GM18907 (cell line): ENCODE measurements at regions not wholly inside any gene's neighbourhood (a gene's known extent, or its start where the extent isn't known, plus 50 kb on each side); places are given as distances from the start of the nearest gene placed in this dataset.

Source experiments
- ATAC-seq: cut with Tn5 transposase; IDR thresholded peaks from one replicate; pipeline ENCODE4 v1.9.1; 2021; ENCODE audit warnings: mild to moderate bottlenecking, moderate library complexity; ENCODE audit not compliant: unreplicated experiment

DNA sequence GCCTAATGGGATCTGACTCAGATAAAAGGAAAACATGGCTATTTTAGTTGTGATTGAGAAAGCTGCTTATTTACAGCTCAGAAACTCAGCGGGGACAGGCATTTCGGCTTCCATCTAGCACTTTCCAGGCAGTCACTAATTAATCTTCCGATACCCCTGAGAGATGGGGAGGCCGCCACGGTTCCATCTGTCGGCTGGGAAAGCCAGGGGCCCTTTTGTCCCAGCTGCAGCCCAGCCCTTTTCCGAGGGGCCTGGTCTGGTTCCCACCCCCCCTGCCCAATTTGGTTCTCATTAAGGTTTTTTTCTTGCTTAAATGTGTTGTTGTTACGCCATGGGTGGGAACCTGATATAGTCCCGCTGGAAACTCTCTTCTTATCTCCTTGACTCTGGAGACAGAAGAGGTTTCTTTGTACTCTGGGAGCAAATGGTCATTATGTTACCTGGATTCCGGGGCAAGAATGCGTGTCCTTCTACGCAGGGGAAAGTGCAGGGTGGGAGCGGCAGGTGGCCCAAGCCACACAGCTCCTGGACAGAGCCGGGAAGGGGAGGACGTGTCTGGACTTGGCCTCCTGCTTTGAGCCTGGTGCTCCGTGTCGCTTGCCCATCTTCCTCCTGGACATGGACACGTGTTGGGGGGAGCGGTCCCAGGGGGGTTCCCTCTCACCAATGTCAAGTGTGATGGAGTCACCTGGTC lies 50.9 kb upstream of the GSE1 start:
- ATAC-seq = no peak

DNA sequence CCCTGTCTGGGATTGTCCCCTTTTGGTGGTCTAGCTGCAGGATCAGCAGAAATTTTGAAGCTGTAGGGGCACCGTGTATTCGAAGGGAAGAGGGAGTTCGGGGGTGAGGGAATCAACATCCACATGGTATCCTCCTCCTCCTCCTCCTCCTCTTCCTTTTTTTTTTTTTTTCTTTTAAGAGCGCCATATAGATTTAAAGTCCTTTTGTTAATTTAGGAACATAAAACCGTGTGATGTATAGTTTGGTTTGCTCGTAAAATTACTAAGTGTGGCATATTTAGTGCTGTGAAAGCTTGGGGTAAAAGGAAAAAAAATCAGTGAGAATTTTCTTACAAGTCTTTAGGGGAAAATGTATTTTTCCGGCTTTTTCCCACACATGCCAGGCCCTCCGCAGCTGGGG lies 50.1 kb upstream of the GSE1 start:
- no peak for ATAC-seq
